SH-SY5Y (cell line): ENCODE measurements at regions not wholly inside any gene's neighbourhood (a gene's known extent, or its start where the extent isn't known, plus 50 kb on each side); places are given as distances from the start of the nearest gene placed in this dataset.

Experiments used
- GATA2 ChIP-seq: IDR thresholded peaks from 2 replicates; pipeline ENCODE4 v1.6.1; 2011; ENCODE audit warnings: mild to moderate bottlenecking, low read depth, low read length
- GATA3 ChIP-seq: IDR thresholded peaks from 2 replicates; pipeline ENCODE4 v1.6.1; 2011; ENCODE audit warnings: low read depth, mild to moderate bottlenecking, low read length, moderate library complexity

- TF ChIP-seq GATA2 (no peak), GATA3 (no peak)
These were observed 118.3 kb downstream of the GALC start for GRCh38 chr14:87874676-87875075.
